BE2C (cell line): ENCODE measurements at regions not wholly inside any gene's neighbourhood (a gene's known extent, or its start where the extent isn't known, plus 50 kb on each side); places are given as distances from the start of the nearest gene placed in this dataset.

ENCODE experiments used
- DNase-seq: peaks from one replicate; pipeline ENCODE4 v3.0.0-alpha.2; 2020
- H3K27me3 ChIP-seq: fragments of 250-450 bp; sonication (Bioruptor Pico); 2 replicates; pipeline ENCODE4 v1.5.1; 2020; ENCODE audit warnings: mild to moderate bottlenecking
- H3K36me3 ChIP-seq: fragments of 250-450 bp; sonication (Bioruptor Pico); 2 replicates; pipeline ENCODE4 v1.5.1; 2020; ENCODE audit warnings: mild to moderate bottlenecking
- H3K4me1 ChIP-seq: fragments of 250-450 bp; sonication (Bioruptor Pico); 2 replicates; pipeline ENCODE4 v1.5.1; 2020
- H3K4me3 ChIP-seq: 2 replicates; pipeline ENCODE4 v1.5.1; 2011; ENCODE audit warnings: low read depth, low read length
- H3K9me3 ChIP-seq: fragments of 250-450 bp; sonication (Bioruptor Pico); 2 replicates; pipeline ENCODE4 v1.5.1; 2020
- TF ChIP-seq, protein P1 (sequence below): IDR thresholded peaks from 2 replicates; pipeline ENCODE4 v1.5.1; 2012; ENCODE audit warnings: mild to moderate bottlenecking, low read depth, low read length

DNA sequence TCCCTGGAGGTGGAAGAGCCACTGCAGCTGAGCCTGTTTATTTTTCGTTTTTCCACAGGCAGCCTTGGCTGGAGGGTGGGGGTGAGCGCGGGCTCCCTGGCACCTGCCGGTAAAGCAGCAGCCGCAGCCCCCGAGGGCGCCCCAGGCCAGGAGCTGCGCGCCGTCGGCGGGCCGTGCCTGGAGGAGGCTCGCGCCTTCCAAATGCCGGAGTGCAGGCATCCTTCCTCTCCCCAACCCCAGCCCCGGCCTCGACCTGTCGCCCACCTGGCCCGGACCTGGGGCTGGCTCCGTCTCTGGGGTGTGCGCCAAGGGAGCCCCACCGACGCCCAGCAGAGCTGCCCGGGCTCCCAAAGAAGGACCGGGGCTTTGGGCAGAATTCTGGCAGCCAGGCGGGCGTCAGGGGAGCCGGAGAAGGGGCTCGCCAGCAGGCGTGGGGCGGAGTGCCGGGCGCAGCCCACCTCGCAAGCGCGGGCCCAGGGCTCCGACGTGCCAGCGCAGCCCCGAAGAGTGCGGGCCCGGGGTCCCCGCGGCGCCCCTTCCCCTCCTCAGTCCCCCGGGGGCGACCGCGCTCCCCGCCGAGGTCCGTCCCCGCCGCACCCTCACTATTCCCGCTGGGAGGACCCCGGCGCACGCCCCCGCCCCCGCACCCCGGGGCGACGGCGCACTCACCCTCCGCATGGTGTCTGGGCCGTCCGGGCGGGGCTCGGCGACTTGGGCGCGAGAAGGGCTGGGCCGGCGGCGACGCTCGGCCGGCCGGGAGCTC, 130.3 kb downstream of the NDUFA12 start:
- Histone ChIP-seq H3K9me3 (no peaks in the 10 kb centered on the region), H3K4me1 (no peaks in the 10 kb centered on the region), H3K36me3 (no peaks in the 10 kb centered on the region), H3K4me3 (no peak overlapping the region), H3K27me3 (peaks cover 54% of the 10 kb centered on the region)
- TF ChIP-seq, protein P1, sequence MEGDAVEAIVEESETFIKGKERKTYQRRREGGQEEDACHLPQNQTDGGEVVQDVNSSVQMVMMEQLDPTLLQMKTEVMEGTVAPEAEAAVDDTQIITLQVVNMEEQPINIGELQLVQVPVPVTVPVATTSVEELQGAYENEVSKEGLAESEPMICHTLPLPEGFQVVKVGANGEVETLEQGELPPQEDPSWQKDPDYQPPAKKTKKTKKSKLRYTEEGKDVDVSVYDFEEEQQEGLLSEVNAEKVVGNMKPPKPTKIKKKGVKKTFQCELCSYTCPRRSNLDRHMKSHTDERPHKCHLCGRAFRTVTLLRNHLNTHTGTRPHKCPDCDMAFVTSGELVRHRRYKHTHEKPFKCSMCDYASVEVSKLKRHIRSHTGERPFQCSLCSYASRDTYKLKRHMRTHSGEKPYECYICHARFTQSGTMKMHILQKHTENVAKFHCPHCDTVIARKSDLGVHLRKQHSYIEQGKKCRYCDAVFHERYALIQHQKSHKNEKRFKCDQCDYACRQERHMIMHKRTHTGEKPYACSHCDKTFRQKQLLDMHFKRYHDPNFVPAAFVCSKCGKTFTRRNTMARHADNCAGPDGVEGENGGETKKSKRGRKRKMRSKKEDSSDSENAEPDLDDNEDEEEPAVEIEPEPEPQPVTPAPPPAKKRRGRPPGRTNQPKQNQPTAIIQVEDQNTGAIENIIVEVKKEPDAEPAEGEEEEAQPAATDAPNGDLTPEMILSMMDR, result no peak
- peak; percentile 10 for DNase-seq

- TF ChIP-seq, protein P1, result no peak
- H3K4me3 ChIP-seq, result no peak overlapping the region
- H3K9me3 ChIP-seq, result no peaks in the 10 kb centered on the region
- H3K4me1 ChIP-seq, result no peaks in the 10 kb centered on the region
- no peak for DNase-seq
- peaks cover 54% of the 10 kb centered on the region for H3K27me3 ChIP-seq
- H3K36me3 ChIP-seq, result no peaks in the 10 kb centered on the region
Measured at GRCh38 chr12:94872671-94872970, 130.9 kb downstream of the NDUFA12 start.

- H3K9me3 ChIP-seq, result no peaks in the 10 kb centered on the region
- no peak for DNase-seq
- H3K36me3 ChIP-seq, result no peaks in the 10 kb centered on the region
- TF ChIP-seq, protein P1, result no peak
- peaks cover 54% of the 10 kb centered on the region for H3K27me3 ChIP-seq
- no peak overlapping the region for H3K4me3 ChIP-seq
- H3K4me1 ChIP-seq, result no peaks in the 10 kb centered on the region
Measured at GRCh38 chr12:94872007-94872653, 131.4 kb downstream of the NDUFA12 start.

DNA sequence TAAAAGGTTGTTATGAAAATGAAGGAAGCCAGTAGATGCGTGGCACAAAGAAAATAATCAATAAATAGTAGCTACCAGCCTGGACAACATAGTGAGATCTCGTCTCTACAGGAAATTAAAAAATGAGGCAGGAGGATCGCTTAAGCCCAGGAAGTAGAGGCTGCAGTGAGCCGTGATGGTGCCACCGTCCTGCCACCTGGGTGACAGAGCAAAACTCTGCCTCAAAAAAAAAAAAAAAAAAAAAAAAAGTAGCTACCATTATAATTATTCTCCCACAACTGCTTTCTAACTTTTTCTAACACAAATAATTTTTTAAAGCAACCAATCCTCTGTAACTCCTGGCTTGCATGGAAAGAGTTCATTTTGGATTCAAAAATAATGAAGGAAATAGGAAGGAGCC, 133.0 kb downstream of the NDUFA12 start:
- Histone ChIP-seq H3K36me3 (no peaks in the 10 kb centered on the region), H3K4me1 (no peaks in the 10 kb centered on the region), H3K9me3 (no peaks in the 10 kb centered on the region), H3K4me3 (no peak overlapping the region), H3K27me3 (peaks cover 50% of the 10 kb centered on the region)
- DNase-seq, result no peak
- TF ChIP-seq, protein P1, result no peak

GRCh38 chr12:94868161-94868560, 135.3 kb downstream of the NDUFA12 start:
- Histone ChIP-seq H3K9me3 (no peaks in the 10 kb centered on the region), H3K36me3 (no peaks in the 10 kb centered on the region), H3K27me3 (peaks cover 27% of the 10 kb centered on the region), H3K4me1 (no peaks in the 10 kb centered on the region), H3K4me3 (no peak overlapping the region)
- TF ChIP-seq, protein P1, result no peak
- no peak for DNase-seq
